IMR-90 (cell line): ENCODE measurements at regions not wholly inside any gene's neighbourhood (a gene's known extent, or its start where the extent isn't known, plus 50 kb on each side); places are given as distances from the start of the nearest gene placed in this dataset.

ENCODE experiments used
- ATAC-seq: fragments of 200-7000 bp; cut with Tn5 transposase; 2 replicates; pipeline ENCODE4 v1.9.1; 2020; ENCODE audit warnings: low read depth, mild to moderate bottlenecking, moderate library complexity
- BruUV-seq: library from RNA; stranded (reverse); fragments of 400-500 nt; replicated peaks from 2 replicates; lab custom pipeline; 2021; lab: Mats Ljungman, UMichigan
- CTCF ChIA-PET: fragments of 300-600 bp; formaldehyde crosslinking; extraction: SDS; loops from one replicate; lab custom pipeline; 2021; ENCODE audit warnings: antibody characterized with exemption; lab: Yijun Ruan, JAX
- POLR2A ChIA-PET: fragments of 300-600 bp; sonication (Branson Sonifier 250); formaldehyde crosslinking; loops from one replicate; lab custom pipeline; 2022; ENCODE audit warnings: antibody characterized with exemption; ENCODE audit not compliant: unreplicated experiment; lab: Charles Lee
- DNase-seq: peaks from one replicate; pipeline ENCODE4 v3.0.0; 2013
- H2AFZ ChIP-seq: replicated peaks from 2 replicates; pipeline ENCODE3; 2013; ENCODE audit warnings: low read length, mild to moderate bottlenecking; ENCODE audit not compliant: poor library complexity
- H2AK5ac ChIP-seq: 2 replicates; pipeline ENCODE4 v1.6.1; 2013; ENCODE audit warnings: low read depth, low read length, inconsistent platforms
- H2AK9ac ChIP-seq: replicated peaks from 2 replicates; pipeline ENCODE3; 2013; ENCODE audit warnings: mild to moderate bottlenecking, low read depth, low read length, moderate library complexity; ENCODE audit not compliant: poor library complexity
- H2BK120ac ChIP-seq: 2 replicates; pipeline ENCODE4 v1.6.1; 2013; ENCODE audit warnings: low read depth, low read length, inconsistent platforms
- H2BK15ac ChIP-seq: 3 replicates; pipeline ENCODE4 v1.6.1; 2013; ENCODE audit warnings: low read depth, low read length, inconsistent platforms
- H2BK20ac ChIP-seq: 2 replicates; pipeline ENCODE4 v1.6.1; 2013; ENCODE audit warnings: low read depth, mild to moderate bottlenecking, inconsistent platforms, low read length, moderate library complexity
- H2BK5ac ChIP-seq: 2 replicates; pipeline ENCODE4 v1.6.1; 2013; ENCODE audit warnings: mild to moderate bottlenecking, low read depth, low read length, inconsistent platforms; ENCODE audit not compliant: poor library complexity, severe bottlenecking
- H3K14ac ChIP-seq: replicated peaks from 2 replicates; pipeline ENCODE4 v1.6.1; 2013; ENCODE audit warnings: low read depth, low read length, inconsistent platforms
- H3K18ac ChIP-seq: 2 replicates; pipeline ENCODE4 v1.6.1; 2013; ENCODE audit warnings: low read depth, low read length, control low read depth
- H3K23ac ChIP-seq: 2 replicates; pipeline ENCODE4 v1.6.1; 2013; ENCODE audit warnings: low read depth, low read length, inconsistent platforms
- H3K27ac ChIP-seq: 2 replicates; pipeline ENCODE4 v1.5.1; 2013; ENCODE audit warnings: mild to moderate bottlenecking, control low read depth, low read length; ENCODE audit not compliant: insufficient read depth
- H3K27me3 ChIP-seq: 2 replicates; pipeline ENCODE4 v1.6.1; 2013; ENCODE audit warnings: low read length; ENCODE audit not compliant: control insufficient read depth, insufficient read depth
- H3K36me3 ChIP-seq: 2 replicates; pipeline ENCODE4 v1.6.1; 2013; ENCODE audit warnings: low read length, mixed read lengths; ENCODE audit not compliant: control insufficient read depth, insufficient read depth
- H3K4ac ChIP-seq: 2 replicates; pipeline ENCODE4 v1.6.1; 2013; ENCODE audit warnings: low read depth, low read length, inconsistent platforms
- H3K4me1 ChIP-seq: 2 replicates; pipeline ENCODE4 v1.6.1; 2013; ENCODE audit warnings: low read length, mixed read lengths; ENCODE audit not compliant: control insufficient read depth, insufficient read depth
- H3K4me2 ChIP-seq: 2 replicates; pipeline ENCODE4 v1.6.1; 2013; ENCODE audit warnings: low read depth, mild to moderate bottlenecking, control low read depth, low read length, moderate library complexity
- H3K4me3 ChIP-seq: 2 replicates; pipeline ENCODE4 v1.5.1; 2013; ENCODE audit warnings: low read depth, mild to moderate bottlenecking, control low read depth, low read length, moderate library complexity; ENCODE audit not compliant: insufficient read depth
- H3K56ac ChIP-seq: 2 replicates; pipeline ENCODE4 v1.6.1; 2013; ENCODE audit warnings: low read length, inconsistent platforms; ENCODE audit not compliant: insufficient read depth; ENCODE audit errors: extremely low read depth
- H3K79me1 ChIP-seq, 2 experiments: 2 replicates each; pipeline ENCODE4 v1.6.1; 2013; ENCODE audit warnings: low read length in 2 of 2, inconsistent platforms in 1 of 2, low read depth in 1 of 2
- H3K9ac ChIP-seq: 2 replicates; pipeline ENCODE4 v1.6.1; 2013; ENCODE audit warnings: low read depth, low read length, control low read depth
- H3K9me1 ChIP-seq: 2 replicates; pipeline ENCODE4 v1.6.1; 2013; ENCODE audit warnings: low read length, inconsistent platforms; ENCODE audit not compliant: insufficient read depth
- H3K9me3 ChIP-seq: 2 replicates; pipeline ENCODE4 v1.6.1; 2013; ENCODE audit warnings: low read length; ENCODE audit not compliant: control insufficient read depth, insufficient read depth
- H4K20me1 ChIP-seq: 2 replicates; pipeline ENCODE4 v1.6.1; 2013; ENCODE audit warnings: low read length, inconsistent platforms; ENCODE audit not compliant: insufficient read depth
- H4K5ac ChIP-seq: 2 replicates; pipeline ENCODE4 v1.6.1; 2013; ENCODE audit warnings: mild to moderate bottlenecking, low read depth, low read length, control low read depth
- H4K8ac ChIP-seq, 2 experiments: 2 replicates each; pipeline ENCODE4 v1.6.1; 2013; ENCODE audit warnings: low read depth in 2 of 2, low read length in 2 of 2, control low read depth in 1 of 2, inconsistent platforms in 1 of 2
- H4K91ac ChIP-seq: 2 replicates; pipeline ENCODE4 v1.6.1; 2013; ENCODE audit warnings: low read depth, low read length, inconsistent platforms; ENCODE audit not compliant: insufficient read depth
- BHLHE40 ChIP-seq: fragments of 150-350 bp; IDR thresholded peaks from 2 replicates; pipeline ENCODE4 v1.6.1; 2016; ENCODE audit warnings: mild to moderate bottlenecking, low read depth, low read length
- CHD1 ChIP-seq: IDR thresholded peaks from 2 replicates; pipeline ENCODE4 v1.6.1; 2012; ENCODE audit warnings: low read depth, low read length, improper control_type of control experiment
- ELK1 ChIP-seq: fragments of 150-350 bp; IDR thresholded peaks from 2 replicates; pipeline ENCODE4 v1.6.1; 2016; ENCODE audit warnings: low read depth, mild to moderate bottlenecking, low read length, moderate library complexity, borderline replicate concordance
- FOS ChIP-seq: fragments of 150-350 bp; IDR thresholded peaks from 2 replicates; pipeline ENCODE4 v1.6.1; 2016; ENCODE audit warnings: low read depth, low read length
- MAZ ChIP-seq: IDR thresholded peaks from 2 replicates; pipeline ENCODE4 v1.6.1; 2012; ENCODE audit warnings: low read depth, mild to moderate bottlenecking, low read length, improper control_type of control experiment, moderate library complexity, borderline replicate concordance
- MXI1 ChIP-seq: IDR thresholded peaks from 2 replicates; pipeline ENCODE4 v1.6.1; 2012; ENCODE audit warnings: low read depth, mild to moderate bottlenecking, low read length, moderate library complexity, borderline replicate concordance
- NFE2L2 ChIP-seq: fragments of 150-350 bp; IDR thresholded peaks from 2 replicates; pipeline ENCODE4 v1.6.1; 2016; ENCODE audit warnings: low read depth, mild to moderate bottlenecking, low read length
- POLR2A ChIP-seq: IDR thresholded peaks from 2 replicates; pipeline ENCODE4 v1.6.1; 2012; ENCODE audit warnings: mild to moderate bottlenecking, low read depth, low read length
- RAD21 ChIP-seq: IDR thresholded peaks from 2 replicates; pipeline ENCODE4 v1.6.1; 2012; ENCODE audit warnings: low read length, improper control_type of control experiment
- RCOR1 ChIP-seq: IDR thresholded peaks from 2 replicates; pipeline ENCODE4 v1.6.1; 2012; ENCODE audit warnings: mild to moderate bottlenecking, low read length, improper control_type of control experiment; ENCODE audit not compliant: insufficient replicate concordance
- RFX5 ChIP-seq: IDR thresholded peaks from 2 replicates; pipeline ENCODE4 v1.8.0; 2012; ENCODE audit warnings: low read depth, mild to moderate bottlenecking, low read length, moderate library complexity
- WGBS, 2 experiments: methylation state at CpG; one replicate each; pipeline versions ENCODE4 v1.1.5 to v1.1.7; 2013; ENCODE audit warnings: missing lambda C conversion rate in 2 of 2; ENCODE audit not compliant: insufficient read length in 1 of 2; ENCODE audit errors: extremely low coverage in 2 of 2; 5-methylcytosine and 5-hydroxymethylcytosine counted together
- dilution Hi-C: fragments of 300-500 bp; cut with HindIII; formaldehyde crosslinking; loops from one replicate; pipeline ENCODE4 v1.14.3; 2018; ENCODE audit warnings: low sequenced_read_pairs; ENCODE audit not compliant: unreplicated experiment
- in situ Hi-C: fragments of 300-500 bp; cut with MboI; formaldehyde crosslinking; loops from 3 replicates; pipeline ENCODE4 v1.14.3; 2019; ENCODE audit warnings: low sequenced_read_pairs, inconsistent platforms, mixed read lengths
- intact Hi-C: fragments of 100-400 bp; cut with micrococcal nuclease; formaldehyde crosslinking; loops from 2 replicates; pipeline ENCODE4 v1.10.0; 2022

DNA sequence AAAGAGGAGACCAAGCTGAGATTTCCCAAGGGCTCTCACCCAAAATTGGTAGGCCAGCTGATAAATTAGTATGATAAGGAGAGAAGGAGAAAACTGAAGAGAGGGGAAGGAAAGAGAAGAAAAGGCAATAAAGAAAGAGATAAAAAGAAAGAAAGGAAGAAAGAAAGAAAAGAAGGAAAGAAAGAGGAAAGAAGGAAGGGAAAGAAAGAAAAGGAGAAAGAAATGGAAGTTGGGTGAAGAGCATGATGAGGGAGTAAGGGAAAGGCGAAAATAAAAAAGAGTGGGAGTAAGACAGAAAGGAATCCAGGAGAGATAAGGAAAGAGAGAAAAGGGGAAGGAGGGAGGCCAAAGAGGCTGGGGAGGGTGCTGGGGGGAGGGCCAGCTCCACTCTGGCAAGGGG, 95.4 kb downstream of the MRM1 start:
- dilution Hi-C loops, result no loop called here
- Histone ChIP-seq H3K36me3 (no peaks in the 10 kb centered on the region), H3K14ac (no peak overlapping the region), H2AFZ (no peak overlapping the region), H3K4me2 (no peak overlapping the region), H4K91ac (no peak overlapping the region), H4K20me1 (no peaks in the 10 kb centered on the region), H4K5ac (no peak overlapping the region), H3K4ac (no peak overlapping the region), H3K27ac (no peak overlapping the region), H3K79me1 (no peaks in the 10 kb centered on the region), H3K9me3 (no peaks in the 10 kb centered on the region), H4K8ac (no peak overlapping the region), H3K18ac (no peak overlapping the region), H3K23ac (no peak overlapping the region), H3K56ac (no peak overlapping the region), H3K4me3 (no peak overlapping the region), H2BK20ac (no peak overlapping the region), H2AK9ac (no peak overlapping the region), H2BK15ac (no peak overlapping the region), H3K27me3 (no peaks in the 10 kb centered on the region; the same call in none of the 2 replicates), H3K4me1 (no peaks in the 10 kb centered on the region), H3K9me1 (no peaks in the 10 kb centered on the region), H3K9ac (no peak overlapping the region), H2BK120ac (no peak overlapping the region), H2AK5ac (no peak overlapping the region), H2BK5ac (no peak overlapping the region)
- CTCF ChIA-PET, result no interaction called here
- in situ Hi-C loops, result no loop called here
- intact Hi-C loops, result no loop called here
- DNase-seq, result no peak
- BruUV-seq, result no TSS peak
- POLR2A ChIA-PET, result no interaction called here
- no peak for ATAC-seq
- TF ChIP-seq CHD1 (no peak), RCOR1 (no peak), ELK1 (no peak), NFE2L2 (no peak), BHLHE40 (no peak), RFX5 (no peak), RAD21 (no peak), MXI1 (no peak), POLR2A (no peak), MAZ (no peak), FOS (no peak)
- 0 to 83% methylated on average over 1 of the region's 1 CpG for WGBS, 2 experiments
